ENCODE measurements at regions not wholly inside any gene's neighbourhood (a gene's known extent, or its start where the extent isn't known, plus 50 kb on each side); places are given as distances from the start of the nearest gene placed in this dataset.

DNA sequence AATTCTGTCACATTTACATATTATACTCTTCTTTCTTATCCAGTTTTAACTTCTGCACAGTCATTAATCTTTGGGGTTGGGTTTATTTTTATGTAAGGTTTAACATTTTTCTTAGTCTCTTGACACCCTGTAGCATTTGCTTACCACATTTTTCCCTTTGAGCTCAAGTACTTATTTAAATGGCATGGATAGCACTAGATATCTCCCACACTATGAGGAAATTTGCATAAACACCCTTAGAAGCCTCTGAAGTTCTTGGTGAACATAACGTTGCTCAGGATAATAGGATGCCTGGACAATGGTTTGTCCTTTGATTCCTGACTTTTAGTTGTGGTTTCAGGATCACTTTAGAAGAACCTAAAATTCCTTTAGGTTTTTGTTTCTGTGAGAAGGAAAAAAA is 338.9 kb downstream of the PCDH17 start:
- no peaks in the 10 kb centered on the region for H4K20me1 ChIP-seq (ENCODE audit: low read length)
- H3K27me3 ChIP-seq (ENCODE audit: low read length) = no peaks in the 10 kb centered on the region
- H3K9me2 ChIP-seq (replicated peaks; ENCODE audit: low read length) = no peaks in the 10 kb centered on the region
- H3K9me3 ChIP-seq (ENCODE audit: low read length) = no peaks in the 10 kb centered on the region
- DNase-seq = no peak
- no peaks in the 10 kb centered on the region for H3K36me3 ChIP-seq (ENCODE audit: low read depth, low read length)
- POLR2A ChIA-PET (ENCODE audit: unreplicated experiment) = no interaction called here
- H3K79me2 ChIP-seq (ENCODE audit: low read length) = no peaks in the 10 kb centered on the region
- CTCF ChIA-PET = no interaction called here
- H3K4me1 ChIP-seq (ENCODE audit: insufficient read depth, low read length) = no peaks in the 10 kb centered on the region
- H3K9ac ChIP-seq (ENCODE audit: low read length) = no peak overlapping the region
- TF ChIP-seq, protein P1, sequence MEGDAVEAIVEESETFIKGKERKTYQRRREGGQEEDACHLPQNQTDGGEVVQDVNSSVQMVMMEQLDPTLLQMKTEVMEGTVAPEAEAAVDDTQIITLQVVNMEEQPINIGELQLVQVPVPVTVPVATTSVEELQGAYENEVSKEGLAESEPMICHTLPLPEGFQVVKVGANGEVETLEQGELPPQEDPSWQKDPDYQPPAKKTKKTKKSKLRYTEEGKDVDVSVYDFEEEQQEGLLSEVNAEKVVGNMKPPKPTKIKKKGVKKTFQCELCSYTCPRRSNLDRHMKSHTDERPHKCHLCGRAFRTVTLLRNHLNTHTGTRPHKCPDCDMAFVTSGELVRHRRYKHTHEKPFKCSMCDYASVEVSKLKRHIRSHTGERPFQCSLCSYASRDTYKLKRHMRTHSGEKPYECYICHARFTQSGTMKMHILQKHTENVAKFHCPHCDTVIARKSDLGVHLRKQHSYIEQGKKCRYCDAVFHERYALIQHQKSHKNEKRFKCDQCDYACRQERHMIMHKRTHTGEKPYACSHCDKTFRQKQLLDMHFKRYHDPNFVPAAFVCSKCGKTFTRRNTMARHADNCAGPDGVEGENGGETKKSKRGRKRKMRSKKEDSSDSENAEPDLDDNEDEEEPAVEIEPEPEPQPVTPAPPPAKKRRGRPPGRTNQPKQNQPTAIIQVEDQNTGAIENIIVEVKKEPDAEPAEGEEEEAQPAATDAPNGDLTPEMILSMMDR (conservative IDR thresholded peaks at IDR 0.05; ENCODE audit: low read depth, low read length) = no peak
- TF ChIP-seq EZH2phosphoT487 (IDR thresholded peaks at IDR 0.05; ENCODE audit: borderline replicate concordance, low read length) (no peak), EZH2 (IDR thresholded peaks at IDR 0.05; ENCODE audit: low read length, unreplicated experiment) (no peak)
- no peak for ATAC-seq
- BruUV-seq (replicated peaks) = no TSS peak
- no peaks in the 10 kb centered on the region for H3F3A ChIP-seq (ENCODE audit: low read length, unreplicated experiment)
- no peak overlapping the region for H3K27ac ChIP-seq (ENCODE audit: low read length)
- no peak overlapping the region for H3K4me2 ChIP-seq (ENCODE audit: low read length)
- H2AFZ ChIP-seq (ENCODE audit: low read length) = no peak overlapping the region
- intact Hi-C loops (cut with micrococcal nuclease) = no loop called here
- no peak overlapping the region for H3K4me3 ChIP-seq (ENCODE audit: low read length)

DNA sequence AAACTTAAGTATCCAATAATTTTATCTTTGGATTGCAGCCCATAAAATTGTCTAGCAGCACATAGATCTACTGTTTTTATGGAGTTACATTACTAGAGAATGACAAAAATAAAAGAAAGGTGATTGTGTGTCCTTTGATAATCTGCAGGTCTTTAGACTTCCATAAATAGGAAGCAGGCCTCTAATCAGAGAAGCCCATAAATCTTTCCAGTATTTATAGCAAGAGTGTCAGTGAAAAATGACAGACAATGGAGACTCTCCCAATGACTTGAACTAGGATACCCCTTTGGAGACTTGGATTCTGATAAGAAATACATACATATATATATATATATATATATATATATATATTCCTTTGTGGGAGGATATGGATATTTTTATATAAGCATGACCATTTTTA is 351.2 kb downstream of the PCDH17 start:
- no peak for DNase-seq
- Histone ChIP-seq H3K27me3 (ENCODE audit: low read length) (no peaks in the 10 kb centered on the region), H3K4me2 (ENCODE audit: low read length) (no peak overlapping the region), H3K36me3 (ENCODE audit: low read depth, low read length) (no peaks in the 10 kb centered on the region), H2AFZ (ENCODE audit: low read length) (no peak overlapping the region), H3K9me2 (replicated peaks; ENCODE audit: low read length) (no peaks in the 10 kb centered on the region), H3K9ac (ENCODE audit: low read length) (no peak overlapping the region), H3K4me1 (ENCODE audit: insufficient read depth, low read length) (no peaks in the 10 kb centered on the region), H3K4me3 (ENCODE audit: low read length) (no peak overlapping the region), H4K20me1 (ENCODE audit: low read length) (no peaks in the 10 kb centered on the region), H3F3A (ENCODE audit: low read length, unreplicated experiment) (no peaks in the 10 kb centered on the region), H3K9me3 (ENCODE audit: low read length) (no peaks in the 10 kb centered on the region), H3K79me2 (ENCODE audit: low read length) (no peaks in the 10 kb centered on the region), H3K27ac (ENCODE audit: low read length) (no peak overlapping the region)
- ChIA-PET POLR2A (ENCODE audit: unreplicated experiment) (no interaction called here), CTCF (no interaction called here)
- intact Hi-C loops (cut with micrococcal nuclease) = no loop called here
- ATAC-seq = no peak
- no TSS peak for BruUV-seq (replicated peaks)
- TF ChIP-seq EZH2 (IDR thresholded peaks at IDR 0.05; ENCODE audit: low read length, unreplicated experiment) = no peak
- TF ChIP-seq, protein P1 (conservative IDR thresholded peaks at IDR 0.05; ENCODE audit: low read depth, low read length) = no peak
- TF ChIP-seq EZH2phosphoT487 (IDR thresholded peaks at IDR 0.05; ENCODE audit: borderline replicate concordance, low read length) = no peak

DNA sequence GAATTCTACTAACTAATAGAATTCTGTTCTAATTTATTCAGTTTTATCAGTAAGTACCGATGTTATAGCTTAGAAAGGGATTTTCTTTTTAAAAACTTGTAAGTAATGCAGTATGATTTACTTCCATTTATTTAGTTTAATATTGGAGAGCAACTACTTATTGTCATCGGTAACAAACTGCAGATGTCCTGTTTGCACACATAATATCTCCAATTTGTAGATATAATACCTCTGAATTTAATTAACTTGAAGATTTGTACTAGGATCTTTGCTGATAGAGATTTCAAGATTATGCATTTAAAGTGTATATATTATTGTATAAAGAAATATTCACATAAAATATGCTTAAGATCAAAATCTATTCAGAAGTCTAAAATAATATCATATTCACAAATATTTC is 356.7 kb downstream of the PCDH17 start:
- Histone ChIP-seq H3K4me1 (ENCODE audit: insufficient read depth, low read length) (no peaks in the 10 kb centered on the region), H3K9me3 (ENCODE audit: low read length) (no peaks in the 10 kb centered on the region), H3K27me3 (ENCODE audit: low read length) (no peaks in the 10 kb centered on the region), H3K79me2 (ENCODE audit: low read length) (no peaks in the 10 kb centered on the region), H3K4me2 (ENCODE audit: low read length) (no peak overlapping the region), H3F3A (ENCODE audit: low read length, unreplicated experiment) (no peaks in the 10 kb centered on the region), H3K9ac (ENCODE audit: low read length) (no peak overlapping the region), H2AFZ (ENCODE audit: low read length) (no peak overlapping the region), H3K27ac (ENCODE audit: low read length) (no peak overlapping the region), H3K9me2 (replicated peaks; ENCODE audit: low read length) (no peaks in the 10 kb centered on the region), H4K20me1 (ENCODE audit: low read length) (no peaks in the 10 kb centered on the region), H3K4me3 (ENCODE audit: low read length) (no peak overlapping the region), H3K36me3 (ENCODE audit: low read depth, low read length) (no peaks in the 10 kb centered on the region)
- POLR2A ChIA-PET (ENCODE audit: unreplicated experiment) = no interaction called here
- ATAC-seq = no peak
- DNase-seq = no peak
- intact Hi-C loops (cut with micrococcal nuclease) = no loop called here
- no TSS peak for BruUV-seq (replicated peaks)
- CTCF ChIA-PET = no interaction called here
- TF ChIP-seq, protein P1 (conservative IDR thresholded peaks at IDR 0.05; ENCODE audit: low read depth, low read length) = no peak
- no peak for TF ChIP-seq EZH2 (IDR thresholded peaks at IDR 0.05; ENCODE audit: low read length, unreplicated experiment)
- TF ChIP-seq EZH2phosphoT487 (IDR thresholded peaks at IDR 0.05; ENCODE audit: borderline replicate concordance, low read length) = no peak
